ENCODE measurements at regions not wholly inside any gene's neighbourhood (a gene's known extent, or its start where the extent isn't known, plus 50 kb on each side); places are given as distances from the start of the nearest gene placed in this dataset.

DNA sequence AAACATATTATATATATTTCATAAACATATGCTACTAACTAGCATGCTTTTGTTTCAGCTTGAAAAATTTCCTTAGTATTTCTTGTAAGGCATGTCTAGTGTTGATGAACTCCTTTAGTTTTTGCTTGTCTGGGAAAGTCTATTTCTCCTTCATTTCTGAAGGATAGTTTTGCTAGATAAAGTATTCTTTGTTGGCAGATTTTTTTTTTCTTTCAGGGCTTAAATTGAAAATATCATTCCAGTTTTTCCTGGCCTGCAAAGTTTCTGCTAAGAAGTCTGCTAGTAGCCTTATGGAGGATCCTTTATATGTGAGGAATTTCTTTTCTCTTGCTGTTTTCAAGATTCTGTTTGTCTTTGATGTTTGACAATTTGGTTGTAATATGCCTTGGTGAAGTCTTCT is 183.5 kb downstream of the SLC4A3 start:
- H3K27ac ChIP-seq (ENCODE audit: low read depth, low read length) = no peak overlapping the region
- intact Hi-C loops (cut with micrococcal nuclease) = no loop called here
- Mint-ChIP-seq H3K36me3 (peaks cover 0 to 6% (median 0%) of the 10 kb centered on the region in 5 donors), H3K27me3 (peaks cover 0 to 3% (median 0%) of the 10 kb centered on the region in 5 donors), H3K27ac (no peak overlapping the region), H3K4me3 (no peak overlapping the region), H3K4me1 (no peaks in the 10 kb centered on the region), H3K9me3 (peaks cover 4 to 41% (median 17%) of the 10 kb centered on the region in 11 donors)
- ChIA-PET POLR2A (no interaction called here), CTCF (no interaction called here)
- H3K4me1 ChIP-seq (ENCODE audit: control insufficient read depth in 2 of 2, insufficient read depth in 2 of 2, low read length in 2 of 2) = no peaks in the 10 kb centered on the region
- H3K9me3 ChIP-seq (ENCODE audit: control insufficient read depth in 2 of 3, low read length in 3 of 3) = peaks cover 0 to 8% (median 0%) of the 10 kb centered on the region in 3 experiments
- no peaks in the 10 kb centered on the region for H3K27me3 ChIP-seq (ENCODE audit: control insufficient read depth in 2 of 2, insufficient read depth in 2 of 2, low read length in 2 of 2)
- no peak overlapping the region for H3K4me3 ChIP-seq (ENCODE audit: low read length)
- ATAC-seq = no peak
- no peak for DNase-seq
- H3K36me3 ChIP-seq (ENCODE audit: control insufficient read depth in 2 of 3, insufficient read depth in 3 of 3, low read length in 3 of 3) = no peaks in the 10 kb centered on the region

DNA sequence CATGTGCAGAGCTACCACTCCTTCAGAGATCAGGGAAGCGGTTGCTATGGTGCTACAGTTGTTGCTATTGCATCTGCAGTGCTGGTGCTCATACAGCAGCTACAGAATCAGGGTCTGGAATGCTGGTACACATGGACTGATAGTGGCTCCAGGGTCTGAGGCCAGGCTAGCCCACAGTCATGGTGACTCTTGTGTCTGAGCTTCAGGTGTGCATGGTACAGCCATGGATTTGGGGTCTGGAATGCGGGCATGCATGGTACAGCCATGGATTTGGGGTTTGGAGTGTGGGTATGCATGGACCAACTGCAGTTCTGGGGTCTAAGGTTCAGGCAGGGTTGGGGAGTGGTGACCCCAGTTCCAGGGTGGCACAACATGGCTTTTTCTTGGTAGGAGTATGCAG is 185.2 kb downstream of the SLC4A3 start:
- peaks cover 5 to 38% (median 17%) of the 10 kb centered on the region in 11 donors for H3K9me3 Mint-ChIP-seq
- no peak overlapping the region for H3K4me3 ChIP-seq (ENCODE audit: low read length)
- ChIA-PET CTCF (no interaction called here), POLR2A (no interaction called here)
- H3K4me3 Mint-ChIP-seq = no peak overlapping the region
- H3K4me1 Mint-ChIP-seq = no peaks in the 10 kb centered on the region
- no peaks in the 10 kb centered on the region for H3K27me3 ChIP-seq (ENCODE audit: control insufficient read depth in 2 of 2, insufficient read depth in 2 of 2, low read length in 2 of 2)
- H3K36me3 Mint-ChIP-seq = peaks cover 0 to 6% (median 0%) of the 10 kb centered on the region in 5 donors
- no peaks in the 10 kb centered on the region for H3K4me1 ChIP-seq (ENCODE audit: control insufficient read depth in 2 of 2, insufficient read depth in 2 of 2, low read length in 2 of 2)
- no peaks in the 10 kb centered on the region for H3K36me3 ChIP-seq (ENCODE audit: control insufficient read depth in 2 of 3, insufficient read depth in 3 of 3, low read length in 3 of 3)
- H3K27me3 Mint-ChIP-seq = peaks cover 0 to 7% (median 3%) of the 10 kb centered on the region in 5 donors
- H3K27ac Mint-ChIP-seq = no peak overlapping the region
- DNase-seq (no peak), ATAC-seq (no peak)
- peaks cover 0 to 8% (median 0%) of the 10 kb centered on the region in 3 experiments for H3K9me3 ChIP-seq (ENCODE audit: control insufficient read depth in 2 of 3, low read length in 3 of 3)
- intact Hi-C loops (cut with micrococcal nuclease) = no loop called here
- no peak overlapping the region for H3K27ac ChIP-seq (ENCODE audit: low read depth, low read length)

DNA sequence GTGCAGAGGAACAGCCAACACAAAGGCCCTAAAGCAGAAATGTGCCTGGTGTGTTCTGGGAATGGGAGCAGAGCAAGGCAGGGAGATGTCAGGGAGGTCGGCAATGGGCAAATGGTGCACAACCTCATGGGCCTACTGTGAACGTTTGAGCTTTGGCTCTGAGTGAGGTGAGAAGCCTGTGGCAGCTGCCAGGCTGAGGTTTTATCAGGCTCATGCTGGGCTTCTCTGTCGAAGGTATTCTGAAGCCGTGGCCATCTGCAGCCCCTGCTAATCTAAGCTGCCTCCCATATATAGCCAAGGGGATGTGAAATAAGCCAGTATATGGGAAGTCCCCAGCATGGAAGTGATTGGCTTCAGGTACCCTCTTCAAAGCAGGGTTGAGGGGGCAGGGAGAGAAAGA is 193.3 kb downstream of the SLC4A3 start:
- Mint-ChIP-seq H3K27ac (no peak overlapping the region), H3K27me3 (peaks cover 0 to 29% (median 17%) of the 10 kb centered on the region in 5 donors), H3K36me3 (no peaks in the 10 kb centered on the region), H3K4me1 (no peaks in the 10 kb centered on the region), H3K4me3 (no peak overlapping the region), H3K9me3 (peaks cover 0 to 18% (median 9%) of the 10 kb centered on the region in 11 donors)
- H3K4me3 ChIP-seq (ENCODE audit: low read length) = no peak overlapping the region
- H3K4me1 ChIP-seq (ENCODE audit: control insufficient read depth in 2 of 2, insufficient read depth in 2 of 2, low read length in 2 of 2) = no peaks in the 10 kb centered on the region
- ATAC-seq (no peak), DNase-seq (no peak)
- no peak overlapping the region for H3K27ac ChIP-seq (ENCODE audit: low read depth, low read length)
- intact Hi-C loops (cut with micrococcal nuclease) = no loop called here
- ChIA-PET CTCF (no interaction called here), POLR2A (no interaction called here)
- no peaks in the 10 kb centered on the region for H3K36me3 ChIP-seq (ENCODE audit: control insufficient read depth in 2 of 3, insufficient read depth in 3 of 3, low read length in 3 of 3)
- no peaks in the 10 kb centered on the region for H3K27me3 ChIP-seq (ENCODE audit: control insufficient read depth in 2 of 2, insufficient read depth in 2 of 2, low read length in 2 of 2)
- peaks cover 0 to 6% (median 0%) of the 10 kb centered on the region in 3 experiments for H3K9me3 ChIP-seq (ENCODE audit: control insufficient read depth in 2 of 3, low read length in 3 of 3)

DNA sequence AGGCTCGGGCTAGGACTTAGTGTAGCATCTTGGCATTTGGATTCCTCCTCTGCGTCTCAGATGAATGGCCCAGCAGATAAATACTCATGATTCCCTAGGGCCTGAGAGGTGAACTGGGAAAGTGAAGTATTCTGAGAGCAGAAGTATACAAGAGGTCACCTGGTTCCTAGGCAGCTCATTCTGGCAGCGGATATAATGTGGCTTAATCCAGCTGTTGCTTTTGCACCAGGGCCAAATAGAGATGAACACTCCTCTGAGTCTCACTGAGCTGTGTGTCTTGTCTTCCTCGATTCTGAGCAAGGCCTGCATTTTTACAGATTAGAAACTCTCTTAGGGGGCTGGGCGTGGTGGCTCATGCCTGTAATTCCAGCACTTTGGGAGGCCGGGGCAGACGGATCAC is 196.1 kb downstream of the SLC4A3 start:
- Histone ChIP-seq H3K27ac (ENCODE audit: low read depth, low read length) (no peak overlapping the region), H3K4me1 (ENCODE audit: control insufficient read depth in 2 of 2, insufficient read depth in 2 of 2, low read length in 2 of 2) (no peaks in the 10 kb centered on the region), H3K36me3 (ENCODE audit: control insufficient read depth in 2 of 3, insufficient read depth in 3 of 3, low read length in 3 of 3) (no peaks in the 10 kb centered on the region), H3K27me3 (ENCODE audit: control insufficient read depth in 2 of 2, insufficient read depth in 2 of 2, low read length in 2 of 2) (no peaks in the 10 kb centered on the region), H3K9me3 (ENCODE audit: control insufficient read depth in 2 of 3, low read length in 3 of 3) (peaks cover 0 to 6% (median 0%) of the 10 kb centered on the region in 3 experiments), H3K4me3 (ENCODE audit: low read length) (no peak overlapping the region)
- intact Hi-C loops (cut with micrococcal nuclease) = no loop called here
- CTCF ChIA-PET = no interaction called here
- ATAC-seq (no peak), DNase-seq (no peak)
- H3K9me3 Mint-ChIP-seq = peaks cover 0 to 11% (median 5%) of the 10 kb centered on the region in 11 donors
- H3K27me3 Mint-ChIP-seq = peaks cover 0 to 29% (median 12%) of the 10 kb centered on the region in 5 donors
- POLR2A ChIA-PET = no interaction called here
- H3K27ac Mint-ChIP-seq = no peak overlapping the region
- H3K4me1 Mint-ChIP-seq = no peaks in the 10 kb centered on the region
- no peaks in the 10 kb centered on the region for H3K36me3 Mint-ChIP-seq
- no peak overlapping the region for H3K4me3 Mint-ChIP-seq

DNA sequence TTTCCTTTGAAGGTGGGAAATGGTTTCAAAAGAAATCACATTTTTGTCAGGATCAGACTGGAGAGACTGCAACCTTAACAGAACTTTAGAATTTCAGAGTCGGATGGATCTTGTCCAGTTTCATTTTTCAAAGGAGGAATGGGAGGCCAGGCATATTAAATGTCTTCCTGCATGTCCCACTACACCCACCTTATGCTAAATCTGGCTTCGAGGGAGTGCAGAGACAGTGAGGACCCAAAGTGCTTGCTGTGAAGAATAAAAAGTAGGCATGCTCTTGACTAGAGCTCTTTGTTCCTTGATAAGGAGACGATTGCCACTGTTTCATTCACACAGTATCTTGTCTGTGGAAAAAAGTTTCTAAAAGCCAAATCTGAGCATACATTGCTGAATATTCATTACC is 197.6 kb downstream of the SLC4A3 start:
- no peaks in the 10 kb centered on the region for H3K36me3 ChIP-seq (ENCODE audit: control insufficient read depth in 2 of 3, insufficient read depth in 3 of 3, low read length in 3 of 3)
- intact Hi-C loops (cut with micrococcal nuclease) = no loop called here
- Mint-ChIP-seq H3K4me3 (no peak overlapping the region), H3K4me1 (no peaks in the 10 kb centered on the region), H3K27ac (no peak overlapping the region), H3K36me3 (no peaks in the 10 kb centered on the region), H3K27me3 (peaks cover 0 to 23% (median 12%) of the 10 kb centered on the region in 5 donors), H3K9me3 (peaks cover 0 to 4% (median under 1%) of the 10 kb centered on the region in 11 donors)
- no peak overlapping the region for H3K27ac ChIP-seq (ENCODE audit: low read depth, low read length)
- ATAC-seq (no peak), DNase-seq (no peak)
- H3K9me3 ChIP-seq (ENCODE audit: control insufficient read depth in 2 of 3, low read length in 3 of 3) = no peaks in the 10 kb centered on the region
- no peak overlapping the region for H3K4me3 ChIP-seq (ENCODE audit: low read length)
- ChIA-PET POLR2A (no interaction called here), CTCF (no interaction called here)
- no peaks in the 10 kb centered on the region for H3K4me1 ChIP-seq (ENCODE audit: control insufficient read depth in 2 of 2, insufficient read depth in 2 of 2, low read length in 2 of 2)
- H3K27me3 ChIP-seq (ENCODE audit: control insufficient read depth in 2 of 2, insufficient read depth in 2 of 2, low read length in 2 of 2) = no peaks in the 10 kb centered on the region

DNA sequence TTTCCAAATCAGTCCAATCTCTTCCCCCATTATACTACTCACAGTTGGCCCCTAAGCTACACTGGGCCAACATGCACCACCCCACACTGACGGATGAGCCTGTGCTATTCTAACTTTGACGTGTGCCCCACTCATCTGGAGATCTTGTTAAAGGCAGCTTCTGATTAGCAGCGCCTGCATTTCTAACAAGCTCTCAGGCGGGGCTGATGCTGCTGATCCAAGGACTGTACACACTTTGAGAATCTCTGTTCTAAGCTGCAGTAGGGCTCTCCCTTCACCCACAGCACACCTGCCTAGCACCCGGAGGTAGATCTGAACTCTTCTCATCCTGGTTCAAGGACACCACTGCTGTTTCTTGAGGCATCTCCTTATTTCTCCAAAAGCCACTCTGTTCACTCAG is 200.7 kb downstream of the SLC4A3 start:
- no peaks in the 10 kb centered on the region for H3K4me1 ChIP-seq (ENCODE audit: control insufficient read depth in 2 of 2, insufficient read depth in 2 of 2, low read length in 2 of 2)
- DNase-seq (no peak), ATAC-seq (no peak)
- peaks cover 0 to 17% (median 5%) of the 10 kb centered on the region in 5 donors for H3K27me3 Mint-ChIP-seq
- no peaks in the 10 kb centered on the region for H3K36me3 ChIP-seq (ENCODE audit: control insufficient read depth in 2 of 3, insufficient read depth in 3 of 3, low read length in 3 of 3)
- H3K4me3 ChIP-seq (ENCODE audit: low read length) = no peak overlapping the region
- H3K4me1 Mint-ChIP-seq = no peaks in the 10 kb centered on the region
- no peaks in the 10 kb centered on the region for H3K9me3 ChIP-seq (ENCODE audit: control insufficient read depth in 2 of 3, low read length in 3 of 3)
- H3K27me3 ChIP-seq (ENCODE audit: control insufficient read depth in 2 of 2, insufficient read depth in 2 of 2, low read length in 2 of 2) = no peaks in the 10 kb centered on the region
- peaks cover 0 to 4% (median 0%) of the 10 kb centered on the region in 11 donors for H3K9me3 Mint-ChIP-seq
- no peak overlapping the region for H3K27ac ChIP-seq (ENCODE audit: low read depth, low read length)
- H3K36me3 Mint-ChIP-seq = no peaks in the 10 kb centered on the region
- intact Hi-C loops (cut with micrococcal nuclease) = no loop called here
- H3K4me3 Mint-ChIP-seq = no peak overlapping the region
- no peak overlapping the region for H3K27ac Mint-ChIP-seq
- ChIA-PET POLR2A (no interaction called here), CTCF (no interaction called here)

DNA sequence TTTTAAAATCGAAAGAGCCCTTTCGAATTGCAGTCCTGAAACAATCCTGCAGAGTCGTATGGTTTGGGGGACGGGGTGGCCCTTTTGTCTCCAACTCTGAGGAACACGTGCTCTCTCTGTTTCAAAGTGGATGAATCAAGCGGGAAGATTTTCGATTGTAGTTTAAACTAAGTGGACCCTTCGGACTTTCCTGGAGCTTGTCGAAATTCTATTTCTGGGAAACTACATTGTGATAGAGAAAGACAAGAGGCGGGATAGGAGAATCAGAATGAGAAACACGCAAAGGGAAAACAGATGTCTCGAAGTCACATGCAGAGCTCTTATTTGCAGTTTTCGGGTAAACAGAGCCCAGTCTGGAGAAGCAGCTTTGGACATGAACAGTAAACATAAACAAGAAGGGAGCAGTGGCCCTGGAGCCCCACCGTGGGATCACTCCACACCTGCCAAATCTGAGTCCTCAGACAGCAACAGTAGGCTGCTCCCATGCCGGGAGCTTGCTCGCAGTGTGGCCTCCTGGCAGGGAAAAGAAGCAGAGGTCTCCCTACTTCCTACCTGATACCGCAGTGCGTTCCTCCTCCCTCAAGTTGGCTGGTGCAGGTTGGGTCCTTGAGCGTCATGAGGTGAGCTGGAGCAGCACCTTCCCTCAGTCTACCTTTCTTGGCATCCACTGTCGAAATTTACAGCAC is 202.4 kb downstream of the SLC4A3 start:
- Mint-ChIP-seq H3K36me3 (no peaks in the 10 kb centered on the region), H3K4me3 (no peak overlapping the region), H3K9me3 (peaks cover 0 to 4% (median 0%) of the 10 kb centered on the region in 11 donors), H3K4me1 (no peaks in the 10 kb centered on the region), H3K27ac (no peak overlapping the region), H3K27me3 (peaks cover 0 to 10% (median 0%) of the 10 kb centered on the region in 5 donors)
- Histone ChIP-seq H3K4me3 (ENCODE audit: low read length) (no peak overlapping the region), H3K4me1 (ENCODE audit: control insufficient read depth in 2 of 2, insufficient read depth in 2 of 2, low read length in 2 of 2) (no peaks in the 10 kb centered on the region), H3K27me3 (ENCODE audit: control insufficient read depth in 2 of 2, insufficient read depth in 2 of 2, low read length in 2 of 2) (no peaks in the 10 kb centered on the region), H3K27ac (ENCODE audit: low read depth, low read length) (no peak overlapping the region), H3K36me3 (ENCODE audit: control insufficient read depth in 2 of 3, insufficient read depth in 3 of 3, low read length in 3 of 3) (no peaks in the 10 kb centered on the region), H3K9me3 (ENCODE audit: control insufficient read depth in 2 of 3, low read length in 3 of 3) (no peaks in the 10 kb centered on the region)
- ATAC-seq = no peak
- CTCF ChIA-PET = no interaction called here
- no peak for DNase-seq
- intact Hi-C loops (cut with micrococcal nuclease) = no loop called here
- POLR2A ChIA-PET = no interaction called here
